ENCODE measurements at regions not wholly inside any gene's neighbourhood (a gene's known extent, or its start where the extent isn't known, plus 50 kb on each side); places are given as distances from the start of the nearest gene placed in this dataset.

GRCh38 chr6:134674562-134674961 lies 275.3 kb downstream of the ALDH8A1 start (continued):
- TF ChIP-seq BCL3 (IDR thresholded peaks at IDR 0.05) = no peak

GRCh38 chr6:134669485-134669884 lies 280.4 kb downstream of the ALDH8A1 start:
- CTCF ChIA-PET = no interaction called here
- TF ChIP-seq HEYL (CRISPR knock-in tag; IDR thresholded peaks at IDR 0.05) (no peak), PBX3 (IDR thresholded peaks at IDR 0.05) (no peak), MAZ (IDR thresholded peaks at IDR 0.05; ENCODE audit: borderline replicate concordance, low read depth, low read length) (no peak), EP300 (IDR thresholded peaks at IDR 0.05) (no peak), ATOH8 (CRISPR knock-in tag; IDR thresholded peaks at IDR 0.05; ENCODE audit: low read depth) (no peak), ESRRA (IDR thresholded peaks at IDR 0.05; ENCODE audit: borderline replicate concordance, low read length) (no peak), TP53 (CRISPR knock-in tag; IDR thresholded peaks at IDR 0.05) (no peak), JUN (IDR thresholded peaks at IDR 0.05) (no peak), FOSL2 (IDR thresholded peaks at IDR 0.05) (no peak), FOSL2 (CRISPR knock-in tag; IDR thresholded peaks at IDR 0.05) (no peak), ZSCAN20 (CRISPR knock-in tag; IDR thresholded peaks at IDR 0.05) (no peak)
- POLR2A ChIA-PET = no interaction called here
- Histone ChIP-seq H3K4me1 (peaks cover 47% of the 10 kb centered on the region), H3K27ac (peak overlapping the region; percentile 87 to 88; a peak in 5 of 6 replicates), H3K9me3 (no peaks in the 10 kb centered on the region), H3K4me2 (no peak overlapping the region), H3K4me3 (no peak overlapping the region)
- DNase-seq (ENCODE audit: low read depth in 1 of 2, low spot score in 1 of 2) (no peak), FAIRE-seq (no peak), ATAC-seq (no peak)

- Histone ChIP-seq H3K9me3 (no peaks in the 10 kb centered on the region), H3K4me2 (no peak overlapping the region), H3K4me1 (peaks cover 33% of the 10 kb centered on the region), H3K4me3 (no peak overlapping the region), H3K27ac (peak overlapping the region in 1 of 2 experiments; percentile 51; a peak in 1 of 6 replicates)
- FAIRE-seq (no peak), ATAC-seq (no peak), DNase-seq (ENCODE audit: low read depth in 1 of 2, low spot score in 1 of 2) (no peak)
- WGBS (ENCODE audit: missing lambda C conversion rate) = 91% methylated on average over 2 of the region's 2 CpGs
- CTCF ChIA-PET = no interaction called here
- POLR2A ChIA-PET = no interaction called here
- TF ChIP-seq RNF2 (IDR thresholded peaks at IDR 0.05; ENCODE audit: borderline replicate concordance, low read depth) (no peak), HEYL (CRISPR knock-in tag; IDR thresholded peaks at IDR 0.05) (no peak), EHF (CRISPR knock-in tag; IDR thresholded peaks at IDR 0.05) (no peak), HOXB5 (CRISPR knock-in tag; IDR thresholded peaks at IDR 0.05) (no peak), MAZ (IDR thresholded peaks at IDR 0.05; ENCODE audit: borderline replicate concordance, low read depth, low read length) (no peak), POLR2A (IDR thresholded peaks at IDR 0.05; ENCODE audit: low read length) (no peak), HOXA7 (CRISPR knock-in tag; IDR thresholded peaks at IDR 0.05) (no peak), FOSB (CRISPR knock-in tag; IDR thresholded peaks at IDR 0.05) (no peak)
These were observed 282.8 kb downstream of the ALDH8A1 start for GRCh38 chr6:134667111-134667510.

- TF ChIP-seq SREBF2 (IDR thresholded peaks at IDR 0.05) (no peak), HOXB13 (CRISPR knock-in tag; IDR thresholded peaks at IDR 0.05; ENCODE audit: low read depth) (no peak), CEBPB (IDR thresholded peaks at IDR 0.05) (no peak), HMGXB4 (CRISPR knock-in tag; IDR thresholded peaks at IDR 0.05; ENCODE audit: borderline replicate concordance) (no peak), CBX8 (IDR thresholded peaks at IDR 0.05) (no peak), RNF2 (IDR thresholded peaks at IDR 0.05; ENCODE audit: borderline replicate concordance, low read depth) (no peak), TP53 (CRISPR knock-in tag; IDR thresholded peaks at IDR 0.05) (no peak), FOSB (CRISPR knock-in tag; IDR thresholded peaks at IDR 0.05) (no peak), SMC3 (IDR thresholded peaks at IDR 0.05) (no peak), RARB (CRISPR knock-in tag; IDR thresholded peaks at IDR 0.05) (no peak)
- no peak for ATAC-seq
- ChIA-PET POLR2A (interaction anchor here (0.7 kb wide), 1 partner anchor 487 kb away, joined by 3 read pairs; no protein-coding TSS in a partner anchor), CTCF (interaction anchor here (1.2 kb wide), 1 partner anchor 19 kb away, joined by 4 read pairs; no protein-coding TSS in a partner anchor)
- Histone ChIP-seq H3K4me3 (no peak overlapping the region), H3K4me2 (no peak overlapping the region), H3K9me3 (no peaks in the 10 kb centered on the region), H3K27ac (peak overlapping the region; percentile 35 to 47; a peak in 4 of 6 replicates), H3K4me1 (peaks cover 28% of the 10 kb centered on the region; the same call in 2 of the 3 replicates)
- no peak for DNase-seq (ENCODE audit: low read depth in 1 of 2, low spot score in 1 of 2)
- WGBS (ENCODE audit: missing lambda C conversion rate) = 76% methylated on average over 2 of the region's 2 CpGs
- FAIRE-seq = no peak
These were observed 283.8 kb downstream of the ALDH8A1 start for GRCh38 chr6:134666125-134666524.
